Mesenchymal stem cell (in vitro differentiated cells and primary cell): ENCODE measurements at regions not wholly inside any gene's neighbourhood (a gene's known extent, or its start where the extent isn't known, plus 50 kb on each side); places are given as distances from the start of the nearest gene placed in this dataset.

Experiments used
- DNase-seq: peaks from one replicate; pipeline ENCODE4 v3.0.0-alpha.2; 2013
- H2AFZ ChIP-seq: one replicate; pipeline ENCODE4 v1.6.1; 2013; ENCODE audit warnings: low read depth, mild to moderate bottlenecking, control low read depth, inconsistent platforms, low read length, moderate library complexity
- H2AK5ac ChIP-seq: 2 replicates; pipeline ENCODE4 v1.6.1; 2013; ENCODE audit warnings: low read length, moderate library complexity, mild to moderate bottlenecking, inconsistent platforms; ENCODE audit not compliant: severe bottlenecking
- H2BK120ac ChIP-seq: one replicate; pipeline ENCODE4 v1.6.1; 2013; ENCODE audit warnings: low read depth, mild to moderate bottlenecking, inconsistent platforms, low read length, moderate library complexity
- H2BK12ac ChIP-seq, 2 experiments: one replicate each; pipeline ENCODE4 v1.6.1; 2013; ENCODE audit warnings: inconsistent platforms in 2 of 2, low read length in 2 of 2, mild to moderate bottlenecking in 2 of 2, moderate library complexity in 2 of 2, control low read depth in 1 of 2
- H2BK15ac ChIP-seq: one replicate; pipeline ENCODE4 v1.6.1; 2013; ENCODE audit warnings: mild to moderate bottlenecking, low read depth, inconsistent platforms; ENCODE audit not compliant: poor library complexity, severe bottlenecking
- H2BK5ac ChIP-seq: 2 replicates; pipeline ENCODE4 v1.6.1; 2013; ENCODE audit warnings: low read depth, mild to moderate bottlenecking, low read length, control low read depth, inconsistent platforms; ENCODE audit not compliant: poor library complexity, severe bottlenecking
- H3K14ac ChIP-seq, 2 experiments: one replicate each; pipeline ENCODE4 v1.6.1; 2013; ENCODE audit warnings: inconsistent platforms in 2 of 2, low read length in 2 of 2, control low read depth in 1 of 2, mild to moderate bottlenecking in 1 of 2, moderate library complexity in 1 of 2
- H3K18ac ChIP-seq, 2 experiments: one replicate each; pipeline ENCODE4 v1.6.1; 2013; ENCODE audit warnings: inconsistent platforms in 2 of 2, low read length in 2 of 2, control low read depth in 1 of 2, low read depth in 1 of 2, mild to moderate bottlenecking in 1 of 2
- H3K23ac ChIP-seq, 2 experiments: one replicate each; pipeline ENCODE4 v1.6.1; 2013; ENCODE audit warnings: inconsistent platforms in 2 of 2, low read length in 2 of 2, mild to moderate bottlenecking in 2 of 2, moderate library complexity in 2 of 2, control low read depth in 1 of 2
- H3K27ac ChIP-seq: 2 replicates; pipeline ENCODE4 v1.5.1; 2013; ENCODE audit warnings: mild to moderate bottlenecking, moderate library complexity, low read length, control low read depth, inconsistent platforms; ENCODE audit not compliant: poor library complexity, severe bottlenecking
- H3K27me3 ChIP-seq, 2 experiments: 2 replicates each; pipeline versions ENCODE4 v1.6.1 to v1.7.0; 2013; ENCODE audit warnings: low read length in 2 of 2, mild to moderate bottlenecking in 2 of 2, moderate library complexity in 2 of 2, control low read depth in 1 of 2, inconsistent platforms in 1 of 2; ENCODE audit not compliant: control insufficient read depth in 1 of 2, insufficient read depth in 1 of 2
- H3K36me3 ChIP-seq, 2 experiments: 2 replicates each; pipeline versions ENCODE4 v1.6.1 to v1.7.0; 2013; ENCODE audit warnings: low read length in 2 of 2, control low read depth in 1 of 2, inconsistent platforms in 1 of 2, low read depth in 1 of 2, mild to moderate bottlenecking in 1 of 2; ENCODE audit not compliant: insufficient read depth in 2 of 2, control insufficient read depth in 1 of 2
- H3K4ac ChIP-seq, 2 experiments: one replicate each; pipeline ENCODE4 v1.6.1; 2013; ENCODE audit warnings: inconsistent platforms in 2 of 2, low read length in 2 of 2, mild to moderate bottlenecking in 2 of 2, moderate library complexity in 2 of 2, control low read depth in 1 of 2, low read depth in 1 of 2
- H3K4me1 ChIP-seq: 2 replicates; pipeline ENCODE4 v1.6.1; 2013; ENCODE audit warnings: low read depth, low read length, control low read depth; ENCODE audit not compliant: control insufficient read depth, insufficient read depth
- H3K4me2 ChIP-seq: 2 replicates; pipeline ENCODE4 v1.6.1; 2013; ENCODE audit warnings: low read length, mild to moderate bottlenecking, inconsistent platforms; ENCODE audit not compliant: poor library complexity, severe bottlenecking
- H3K4me3 ChIP-seq, 2 experiments: 2 replicates each; pipeline versions ENCODE4 v1.5.1 to v1.7.0; 2013; ENCODE audit warnings: low read length in 2 of 2, mild to moderate bottlenecking in 2 of 2, control low read depth in 1 of 2, low read depth in 1 of 2; ENCODE audit not compliant: insufficient read depth in 1 of 2
- H3K79me1 ChIP-seq: replicated peaks from 2 replicates; pipeline ENCODE4 v1.6.1; 2013; ENCODE audit warnings: mild to moderate bottlenecking, control low read depth, low read length, inconsistent platforms; ENCODE audit not compliant: poor library complexity, severe bottlenecking
- H3K9ac ChIP-seq: 2 replicates; pipeline ENCODE4 v1.7.0; 2013; ENCODE audit warnings: mild to moderate bottlenecking, low read length, moderate library complexity
- H3K9me3 ChIP-seq: 2 replicates; pipeline ENCODE4 v1.7.0; 2013; ENCODE audit warnings: mild to moderate bottlenecking, low read length; ENCODE audit not compliant: control insufficient read depth
- H4K8ac ChIP-seq: one replicate; pipeline ENCODE4 v1.6.1; 2013; ENCODE audit warnings: inconsistent platforms, mild to moderate bottlenecking, low read length, moderate library complexity
- H4K91ac ChIP-seq: one replicate; pipeline ENCODE4 v1.6.1; 2013; ENCODE audit warnings: mild to moderate bottlenecking, low read length, inconsistent platforms
- WGBS: methylation state at CpG from one replicate; pipeline ENCODE4 v1.1.7; 2013; ENCODE audit warnings: mixed read lengths; 5-methylcytosine and 5-hydroxymethylcytosine counted together

- Histone ChIP-seq H4K91ac (no peak overlapping the region), H2BK15ac (no peak overlapping the region), H3K4ac (no peak overlapping the region), H3K9ac (no peak overlapping the region), H3K4me3 (no peak overlapping the region), H3K23ac (no peak overlapping the region), H3K4me2 (no peak overlapping the region), H2AK5ac (no peak overlapping the region), H2AFZ (no peak overlapping the region), H2BK5ac (no peak overlapping the region), H4K8ac (no peak overlapping the region), H2BK12ac (no peak overlapping the region), H3K27me3 (no peaks in the 10 kb centered on the region), H3K27ac (no peak overlapping the region), H2BK120ac (no peak overlapping the region), H3K36me3 (no peaks in the 10 kb centered on the region), H3K4me1 (peaks cover 11% of the 10 kb centered on the region), H3K9me3 (no peaks in the 10 kb centered on the region), H3K18ac (no peak overlapping the region), H3K79me1 (no peaks in the 10 kb centered on the region), H3K14ac (no peak overlapping the region)
- DNase-seq, result no peak
- WGBS, result 90% methylated on average over 5 of the region's 5 CpGs
These were observed 312.9 kb downstream of the CDC5L start for GRCh38 chr6:44700422-44700821.

GRCh38 chr6:44701038-44701636 lies 313.6 kb downstream of the CDC5L start:
- WGBS, result 88% methylated on average over 11 of the region's 11 CpGs
- no peak for DNase-seq
- Histone ChIP-seq H3K14ac (no peak overlapping the region), H2AFZ (no peak overlapping the region), H4K91ac (no peak overlapping the region), H3K4me2 (no peak overlapping the region), H3K36me3 (no peaks in the 10 kb centered on the region), H3K4me1 (peaks cover 10% of the 10 kb centered on the region), H2AK5ac (no peak overlapping the region), H3K27me3 (no peaks in the 10 kb centered on the region), H3K79me1 (no peaks in the 10 kb centered on the region), H2BK120ac (no peak overlapping the region), H3K27ac (no peak overlapping the region), H3K18ac (no peak overlapping the region), H2BK15ac (no peak overlapping the region), H2BK12ac (no peak overlapping the region), H2BK5ac (no peak overlapping the region), H3K23ac (no peak overlapping the region), H3K4me3 (no peak overlapping the region), H3K4ac (no peak overlapping the region), H3K9me3 (no peaks in the 10 kb centered on the region), H4K8ac (no peak overlapping the region), H3K9ac (no peak overlapping the region)

DNA sequence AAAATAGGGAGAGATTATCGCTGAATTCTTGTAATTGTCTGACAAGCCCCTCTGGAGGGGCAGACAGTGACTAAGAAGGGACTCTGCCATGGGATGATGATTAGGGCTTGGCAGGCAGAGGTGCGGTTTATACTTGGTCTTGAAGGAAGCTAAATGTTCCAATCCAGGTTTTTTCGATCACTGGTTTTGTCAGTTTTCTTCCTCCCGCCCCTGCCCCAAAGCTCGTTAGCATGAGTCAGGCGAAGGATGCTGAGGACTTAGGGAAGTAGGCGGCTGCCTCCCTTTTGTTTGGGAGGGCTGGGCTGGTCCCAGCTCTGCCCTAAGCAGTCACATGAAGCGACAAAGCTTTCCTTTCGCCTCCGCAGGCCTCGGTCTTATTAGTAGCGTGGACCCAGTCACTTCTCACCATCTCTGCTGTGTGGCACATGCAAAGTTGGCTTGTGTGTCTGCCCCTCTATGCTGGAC lies 314.2 kb downstream of the CDC5L start:
- Histone ChIP-seq H3K4ac (no peak overlapping the region), H4K91ac (no peak overlapping the region), H2BK120ac (no peak overlapping the region), H2BK12ac (no peak overlapping the region), H2BK5ac (no peak overlapping the region), H3K4me1 (peaks cover 6% of the 10 kb centered on the region), H3K9me3 (no peaks in the 10 kb centered on the region), H3K14ac (no peak overlapping the region), H3K36me3 (no peaks in the 10 kb centered on the region), H3K27me3 (no peaks in the 10 kb centered on the region), H2BK15ac (no peak overlapping the region), H3K4me2 (no peak overlapping the region), H4K8ac (no peak overlapping the region), H3K4me3 (peak overlapping the region in 1 of 2 experiments; percentile 11), H3K79me1 (no peaks in the 10 kb centered on the region), H2AFZ (no peak overlapping the region), H2AK5ac (no peak overlapping the region), H3K23ac (no peak overlapping the region), H3K18ac (no peak overlapping the region), H3K27ac (no peak overlapping the region), H3K9ac (no peak overlapping the region)
- DNase-seq, result no peak
- 93% methylated on average over 12 of the region's 12 CpGs for WGBS

GRCh38 chr6:44702292-44702691 lies 314.8 kb downstream of the CDC5L start:
- Histone ChIP-seq H3K4me2 (no peak overlapping the region), H2BK120ac (no peak overlapping the region), H3K27me3 (no peaks in the 10 kb centered on the region), H3K36me3 (no peaks in the 10 kb centered on the region), H3K4me1 (peaks cover 3% of the 10 kb centered on the region), H4K8ac (no peak overlapping the region), H2BK5ac (no peak overlapping the region), H2BK12ac (no peak overlapping the region), H4K91ac (no peak overlapping the region), H3K27ac (no peak overlapping the region), H2AK5ac (no peak overlapping the region), H3K4ac (no peak overlapping the region), H3K23ac (no peak overlapping the region), H3K79me1 (no peaks in the 10 kb centered on the region), H2AFZ (no peak overlapping the region), H3K9ac (no peak overlapping the region), H3K9me3 (no peaks in the 10 kb centered on the region), H3K4me3 (peak overlapping the region in 1 of 2 experiments; percentile 11), H2BK15ac (no peak overlapping the region), H3K14ac (no peak overlapping the region), H3K18ac (no peak overlapping the region)
- DNase-seq, result no peak
